OCI-LY3 (cell line): ENCODE measurements at regions not wholly inside any gene's neighbourhood (a gene's known extent, or its start where the extent isn't known, plus 50 kb on each side); places are given as distances from the start of the nearest gene placed in this dataset.

Experiments used
- CTCF ChIP-seq: fragments of 200-600, 300-600 bp; sonication (generic); IDR thresholded peaks from 2 replicates; pipeline ENCODE4 v1.5.1; 2014; ENCODE audit warnings: antibody characterized with exemption, low read length, low read depth
- EZH2phosphoT487 ChIP-seq: fragments of 200-600 bp; shearing (Covaris generic); IDR thresholded peaks from 2 replicates; pipeline ENCODE4 v1.6.1; 2018; ENCODE audit warnings: antibody characterized with exemption, mixed run types, low read depth

- TF ChIP-seq CTCF (no peak), EZH2phosphoT487 (no peak)
Observed at GRCh38 chr15:93515256-93516051, 426.4 kb upstream of the RGMA start.
